NT2/D1 (cell line): ENCODE measurements at regions not wholly inside any gene's neighbourhood (a gene's known extent, or its start where the extent isn't known, plus 50 kb on each side); places are given as distances from the start of the nearest gene placed in this dataset.
A peak's percentile ranks its signal among the peaks of the same experiment; 100 is the strongest.

Experiments
- DNase-seq: peaks from one replicate; pipeline ENCODE4 v3.0.0-alpha.2; 2011; ENCODE audit warnings: low read depth, low spot score
- H3K27me3 ChIP-seq: 2 replicates; pipeline ENCODE4 v1.6.0; 2011; ENCODE audit warnings: mild to moderate bottlenecking; ENCODE audit not compliant: insufficient read length, insufficient read depth
- H3K36me3 ChIP-seq: 2 replicates; pipeline ENCODE4 v1.6.1; 2011; ENCODE audit warnings: mild to moderate bottlenecking, low read length, mixed read lengths; ENCODE audit not compliant: insufficient read depth, insufficient read length
- H3K4me1 ChIP-seq: 2 replicates; pipeline ENCODE4 v1.5.1; 2011; ENCODE audit not compliant: insufficient read depth, insufficient read length
- H3K4me3 ChIP-seq: 2 replicates; pipeline ENCODE4 v1.5.1; 2011; ENCODE audit warnings: low read depth; ENCODE audit not compliant: insufficient read length
- H3K9ac ChIP-seq: 2 replicates; pipeline ENCODE4 v1.6.0; 2011; ENCODE audit warnings: low read depth; ENCODE audit not compliant: insufficient read length
- H3K9me3 ChIP-seq: 2 replicates; pipeline ENCODE4 v1.5.1; 2011; ENCODE audit warnings: mild to moderate bottlenecking, low read length; ENCODE audit not compliant: insufficient read depth
- SUZ12 ChIP-seq: IDR thresholded peaks from 2 replicates; pipeline ENCODE4 v1.6.1; 2011; ENCODE audit not compliant: insufficient read length, insufficient read depth; ENCODE audit errors: extremely low read depth
- YY1 ChIP-seq: IDR thresholded peaks from 2 replicates; pipeline ENCODE4 v1.6.1; 2011; ENCODE audit not compliant: insufficient read length, insufficient read depth
- ZNF274 ChIP-seq: IDR thresholded peaks from 2 replicates; pipeline ENCODE4 v1.6.1; 2011; ENCODE audit warnings: mild to moderate bottlenecking, low read depth, low read length

GRCh38 chr9:23933348-23933747, 107.3 kb upstream of the ELAVL2 start:
- no peaks in the 10 kb centered on the region for H3K36me3 ChIP-seq
- no peaks in the 10 kb centered on the region for H3K4me1 ChIP-seq
- H3K4me3 ChIP-seq = no peak overlapping the region
- no peaks in the 10 kb centered on the region for H3K9me3 ChIP-seq
- H3K27me3 ChIP-seq = no peaks in the 10 kb centered on the region
- DNase-seq = no peak
- no peak overlapping the region for H3K9ac ChIP-seq
- TF ChIP-seq ZNF274 (no peak), SUZ12 (no peak), YY1 (no peak)

GRCh38 chr9:23926368-23926767, 100.3 kb upstream of the ELAVL2 start:
- H3K36me3 ChIP-seq = no peaks in the 10 kb centered on the region
- H3K4me3 ChIP-seq = no peak overlapping the region
- peaks cover 5% of the 10 kb centered on the region; the same call in 1 of the 2 replicates for H3K9me3 ChIP-seq
- no peak overlapping the region for H3K9ac ChIP-seq
- TF ChIP-seq ZNF274 = no peak
- no peak for DNase-seq
- no peaks in the 10 kb centered on the region for H3K4me1 ChIP-seq
- H3K27me3 ChIP-seq = no peaks in the 10 kb centered on the region

- peaks cover 4% of the 10 kb centered on the region; the same call in 1 of the 2 replicates for H3K9me3 ChIP-seq
- DNase-seq = no peak
- H3K4me3 ChIP-seq = no peak overlapping the region
- no peaks in the 10 kb centered on the region for H3K36me3 ChIP-seq
- no peak for TF ChIP-seq SUZ12
- TF ChIP-seq YY1 = no peak
- TF ChIP-seq ZNF274 = no peak
- H3K9ac ChIP-seq = no peak overlapping the region
- no peaks in the 10 kb centered on the region for H3K4me1 ChIP-seq
- H3K27me3 ChIP-seq = no peaks in the 10 kb centered on the region
Observed at GRCh38 chr9:23914431-23915003, 88.5 kb upstream of the ELAVL2 start.

GRCh38 chr9:23907343-23907742, 81.3 kb upstream of the ELAVL2 start:
- H3K4me3 ChIP-seq = no peak overlapping the region
- no peaks in the 10 kb centered on the region for H3K9me3 ChIP-seq
- DNase-seq = peak; percentile 9
- no peaks in the 10 kb centered on the region for H3K27me3 ChIP-seq
- H3K9ac ChIP-seq = no peak overlapping the region
- TF ChIP-seq ZNF274 (no peak), YY1 (no peak), SUZ12 (no peak)
- no peaks in the 10 kb centered on the region for H3K4me1 ChIP-seq
- H3K36me3 ChIP-seq = no peaks in the 10 kb centered on the region

GRCh38 chr9:23887781-23888180, 61.7 kb upstream of the ELAVL2 start:
- no peak overlapping the region for H3K4me3 ChIP-seq
- H3K9ac ChIP-seq = no peak overlapping the region
- no peaks in the 10 kb centered on the region for H3K36me3 ChIP-seq
- peaks cover 16% of the 10 kb centered on the region for H3K9me3 ChIP-seq
- no peak for TF ChIP-seq ZNF274
- TF ChIP-seq YY1 = no peak
- no peak for TF ChIP-seq SUZ12
- DNase-seq = no peak
- no peaks in the 10 kb centered on the region for H3K4me1 ChIP-seq
- no peaks in the 10 kb centered on the region for H3K27me3 ChIP-seq
